PC-9 (cell line): ENCODE measurements at regions not wholly inside any gene's neighbourhood (a gene's known extent, or its start where the extent isn't known, plus 50 kb on each side); places are given as distances from the start of the nearest gene placed in this dataset.

ENCODE experiments used
- EZH2 ChIP-seq: fragments of 200-600 bp; sonication (generic); IDR thresholded peaks from 2 replicates; pipeline ENCODE4 v1.8.0; 2017; ENCODE audit warnings: antibody characterized with exemption, low read depth
- TF ChIP-seq, protein P1 (sequence below): fragments of 200-600 bp; sonication (generic); conservative IDR thresholded peaks from 2 replicates; pipeline ENCODE4 v1.6.1; 2017; ENCODE audit warnings: mixed run types, antibody characterized with exemption, mild to moderate bottlenecking, moderate library complexity

DNA sequence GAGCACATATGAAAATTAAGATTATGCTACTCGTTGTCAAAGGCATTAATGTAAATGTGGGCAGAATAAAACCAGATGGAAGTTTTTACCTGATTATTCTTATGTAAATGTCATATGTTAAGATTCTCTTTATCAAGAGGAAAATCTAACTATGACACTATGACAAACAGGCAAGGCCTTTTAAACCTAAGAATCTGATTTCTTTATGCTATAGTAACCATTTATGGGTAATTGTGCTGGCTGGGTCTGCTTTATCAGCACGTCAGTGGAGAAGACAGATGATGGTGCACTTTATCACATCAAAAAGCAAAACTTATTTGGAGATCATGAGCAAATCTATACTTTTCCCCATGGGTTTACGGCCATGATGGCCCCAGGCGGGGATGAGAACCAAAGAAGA is 412.0 kb upstream of the NOX3 start:
- TF ChIP-seq, protein P1, sequence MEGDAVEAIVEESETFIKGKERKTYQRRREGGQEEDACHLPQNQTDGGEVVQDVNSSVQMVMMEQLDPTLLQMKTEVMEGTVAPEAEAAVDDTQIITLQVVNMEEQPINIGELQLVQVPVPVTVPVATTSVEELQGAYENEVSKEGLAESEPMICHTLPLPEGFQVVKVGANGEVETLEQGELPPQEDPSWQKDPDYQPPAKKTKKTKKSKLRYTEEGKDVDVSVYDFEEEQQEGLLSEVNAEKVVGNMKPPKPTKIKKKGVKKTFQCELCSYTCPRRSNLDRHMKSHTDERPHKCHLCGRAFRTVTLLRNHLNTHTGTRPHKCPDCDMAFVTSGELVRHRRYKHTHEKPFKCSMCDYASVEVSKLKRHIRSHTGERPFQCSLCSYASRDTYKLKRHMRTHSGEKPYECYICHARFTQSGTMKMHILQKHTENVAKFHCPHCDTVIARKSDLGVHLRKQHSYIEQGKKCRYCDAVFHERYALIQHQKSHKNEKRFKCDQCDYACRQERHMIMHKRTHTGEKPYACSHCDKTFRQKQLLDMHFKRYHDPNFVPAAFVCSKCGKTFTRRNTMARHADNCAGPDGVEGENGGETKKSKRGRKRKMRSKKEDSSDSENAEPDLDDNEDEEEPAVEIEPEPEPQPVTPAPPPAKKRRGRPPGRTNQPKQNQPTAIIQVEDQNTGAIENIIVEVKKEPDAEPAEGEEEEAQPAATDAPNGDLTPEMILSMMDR, result no peak
- TF ChIP-seq EZH2, result no peak
